Small intestine (tissue), 7 donors: ENCODE measurements at regions not wholly inside any gene's neighbourhood (a gene's known extent, or its start where the extent isn't known, plus 50 kb on each side); places are given as distances from the start of the nearest gene placed in this dataset.

ENCODE experiments used
- DNase-seq, 2 donors: peaks; one replicate each; pipeline versions ENCODE4 v3.0.0 to v3.0.0-alpha.2; 2013
- FAIRE-seq: peaks from 2 replicates; lab custom pipeline; 2012; peaks lifted over from hg19 to GRCh38; lab: Jason Lieb, UNC
- H3K27ac ChIP-seq, 3 donors: one replicate each; pipeline ENCODE4 v1.5.1; 2013; ENCODE audit warnings: low read length in 2 of 3, mild to moderate bottlenecking in 2 of 3, control low read depth in 1 of 3, inconsistent platforms in 1 of 3, low read depth in 1 of 3, moderate library complexity in 1 of 3
- H3K27me3 ChIP-seq, 3 donors: one replicate each; pipeline ENCODE4 v1.6.1; 2013; ENCODE audit warnings: low read length in 3 of 3, inconsistent platforms in 1 of 3; ENCODE audit not compliant: control insufficient read depth in 3 of 3, insufficient read depth in 3 of 3
- H3K36me3 ChIP-seq, 3 donors: one replicate each; pipeline ENCODE4 v1.6.1; 2013; ENCODE audit warnings: low read length in 3 of 3, inconsistent platforms in 1 of 3, low read depth in 1 of 3, mild to moderate bottlenecking in 1 of 3, moderate library complexity in 1 of 3; ENCODE audit not compliant: control insufficient read depth in 3 of 3, insufficient read depth in 2 of 3
- H3K4me1 ChIP-seq, 3 donors: one replicate each; pipeline ENCODE4 v1.6.1; 2013; ENCODE audit warnings: low read length in 2 of 3, inconsistent platforms in 1 of 3, low read depth in 1 of 3, mild to moderate bottlenecking in 1 of 3, moderate library complexity in 1 of 3; ENCODE audit not compliant: control insufficient read depth in 3 of 3, insufficient read depth in 2 of 3
- H3K4me3 ChIP-seq, 3 donors: one replicate each; pipeline ENCODE4 v1.5.1; 2013; ENCODE audit warnings: low read length in 3 of 3, control low read depth in 1 of 3, inconsistent platforms in 1 of 3, low read depth in 1 of 3, mild to moderate bottlenecking in 1 of 3, moderate library complexity in 1 of 3
- H3K9me3 ChIP-seq, 2 donors: one replicate each; pipeline ENCODE4 v1.6.1; 2013; ENCODE audit warnings: low read depth in 1 of 2, low read length in 1 of 2; ENCODE audit not compliant: control insufficient read depth in 2 of 2, insufficient read depth in 1 of 2
- WGBS, 3 donors: extraction: QIAGEN DNeasy Blood & Tissue Kit; methylation state at CpG; one replicate each; pipeline ENCODE4 v1.1.7; 2013; 5-methylcytosine and 5-hydroxymethylcytosine counted together
- donor health status: healthy with polysubstance abuse.
- donor health status: control.
- donor health status: control.
- donor health status: Bipolar disorder and iron deficiency.
- donor health status: healthy.

- Histone ChIP-seq H3K4me1 (no peaks in the 10 kb centered on the region), H3K27me3 (peaks cover 0 to 10% (median 3%) of the 10 kb centered on the region in 3 donors), H3K4me3 (no peak overlapping the region), H3K9me3 (peaks cover 0 to 3% of the 10 kb centered on the region in 2 donors), H3K36me3 (no peaks in the 10 kb centered on the region), H3K27ac (no peak overlapping the region)
- no peak for FAIRE-seq
- WGBS, 3 donors = 50 to 87% (median 68%) methylated on average over 3 of the region's 3 CpGs
- DNase-seq = no peak
Observed at GRCh38 chr5:176180339-176180738, 57.9 kb upstream of the SIMC1 start.

- DNase-seq (no peak), FAIRE-seq (no peak)
- H3K36me3 ChIP-seq = no peaks in the 10 kb centered on the region
- 46 to 65% (median 57%) methylated on average over 3 of the region's 3 CpGs for WGBS, 3 donors
- H3K9me3 ChIP-seq = peaks cover 0 to 3% of the 10 kb centered on the region in 2 donors
- H3K27me3 ChIP-seq = peaks cover 0 to 10% (median 3%) of the 10 kb centered on the region in 3 donors
- no peak overlapping the region for H3K27ac ChIP-seq
- no peaks in the 10 kb centered on the region for H3K4me1 ChIP-seq
- H3K4me3 ChIP-seq = no peak overlapping the region
Observed at GRCh38 chr5:176180781-176181180, 57.4 kb upstream of the SIMC1 start.

- H3K4me3 ChIP-seq = no peak overlapping the region
- H3K4me1 ChIP-seq = no peaks in the 10 kb centered on the region
- H3K27me3 ChIP-seq = peaks cover 0 to 10% (median 3%) of the 10 kb centered on the region in 3 donors
- no peak for FAIRE-seq
- no peak overlapping the region for H3K27ac ChIP-seq
- H3K9me3 ChIP-seq = peaks cover 0 to 3% of the 10 kb centered on the region in 2 donors
- WGBS, 3 donors = 81 to 87% (median 86%) methylated on average over 7 of the region's 7 CpGs
- no peaks in the 10 kb centered on the region for H3K36me3 ChIP-seq
- DNase-seq = no peak
Observed at GRCh38 chr5:176181271-176181855, 56.9 kb upstream of the SIMC1 start.

GRCh38 chr5:176183321-176184074 is 54.7 kb upstream of the SIMC1 start:
- Histone ChIP-seq H3K27me3 (peaks cover 0 to 10% (median 0%) of the 10 kb centered on the region in 3 donors), H3K4me1 (no peaks in the 10 kb centered on the region), H3K27ac (no peak overlapping the region), H3K4me3 (no peak overlapping the region), H3K36me3 (no peaks in the 10 kb centered on the region), H3K9me3 (peaks cover 0 to 3% of the 10 kb centered on the region in 2 donors)
- WGBS, 3 donors = 84 to 93% (median 89%) methylated on average over 16 of the region's 16 CpGs
- no peak for DNase-seq
- no peak for FAIRE-seq

GRCh38 chr5:176184608-176185132 is 53.6 kb upstream of the SIMC1 start:
- H3K27me3 ChIP-seq = peaks cover 0 to 6% (median 0%) of the 10 kb centered on the region in 3 donors
- H3K36me3 ChIP-seq = no peaks in the 10 kb centered on the region
- no peaks in the 10 kb centered on the region for H3K4me1 ChIP-seq
- FAIRE-seq (no peak), DNase-seq (no peak)
- H3K9me3 ChIP-seq = no peaks in the 10 kb centered on the region
- no peak overlapping the region for H3K4me3 ChIP-seq
- 69 to 80% (median 77%) methylated on average over 6 of the region's 6 CpGs for WGBS, 3 donors
- H3K27ac ChIP-seq = no peak overlapping the region

GRCh38 chr5:176185133-176185733 is 53.0 kb upstream of the SIMC1 start:
- Histone ChIP-seq H3K9me3 (no peaks in the 10 kb centered on the region), H3K36me3 (no peaks in the 10 kb centered on the region), H3K4me3 (no peak overlapping the region), H3K27ac (no peak overlapping the region), H3K4me1 (no peaks in the 10 kb centered on the region), H3K27me3 (peaks cover 0 to 6% (median 0%) of the 10 kb centered on the region in 3 donors)
- DNase-seq (no peak), FAIRE-seq (no peak)
- WGBS, 3 donors = 84 to 86% (median 84%) methylated on average over 9 of the region's 9 CpGs

GRCh38 chr5:176186107-176186506 is 52.1 kb upstream of the SIMC1 start:
- DNase-seq (no peak), FAIRE-seq (no peak)
- Histone ChIP-seq H3K4me1 (no peaks in the 10 kb centered on the region), H3K9me3 (no peaks in the 10 kb centered on the region), H3K27me3 (peaks cover 0 to 2% (median 0%) of the 10 kb centered on the region in 3 donors), H3K27ac (no peak overlapping the region), H3K4me3 (no peak overlapping the region), H3K36me3 (no peaks in the 10 kb centered on the region)
- 74 to 82% (median 78%) methylated on average over 3 of the region's 3 CpGs for WGBS, 3 donors

- no peak overlapping the region for H3K27ac ChIP-seq
- no peak for DNase-seq
- no peaks in the 10 kb centered on the region for H3K9me3 ChIP-seq
- H3K36me3 ChIP-seq = no peaks in the 10 kb centered on the region
- no peak for FAIRE-seq
- no peaks in the 10 kb centered on the region for H3K4me1 ChIP-seq
- peaks cover 0 to 2% (median 0%) of the 10 kb centered on the region in 3 donors for H3K27me3 ChIP-seq
- WGBS, 3 donors = 75 to 80% (median 78%) methylated on average over 17 of the region's 17 CpGs
- H3K4me3 ChIP-seq = no peak overlapping the region
Observed at GRCh38 chr5:176187276-176188062, 50.8 kb upstream of the SIMC1 start.
